Astrocyte (in vitro differentiated cells and primary cell): ENCODE measurements at regions not wholly inside any gene's neighbourhood (a gene's known extent, or its start where the extent isn't known, plus 50 kb on each side); places are given as distances from the start of the nearest gene placed in this dataset.

Experiments
- DNase-seq: peaks from one replicate; pipeline ENCODE4 v3.0.0-alpha.2; 2010; ENCODE audit warnings: low read depth
- FAIRE-seq: peaks from 2 replicates; lab custom pipeline; 2011; peaks lifted over from hg19 to GRCh38; lab: Jason Lieb, UNC
- H2AFZ ChIP-seq: 2 replicates; pipeline ENCODE4 v1.6.0; 2012; ENCODE audit warnings: low read depth, low read length, inconsistent platforms
- H3K27ac ChIP-seq: 2 replicates; pipeline ENCODE4 v1.5.1; 2011; ENCODE audit warnings: low read depth, low read length, inconsistent platforms
- H3K27me3 ChIP-seq: 2 replicates; pipeline ENCODE4 v1.6.0; 2011; ENCODE audit warnings: low read length, inconsistent platforms; ENCODE audit not compliant: insufficient read depth
- H3K36me3 ChIP-seq: 2 replicates; pipeline ENCODE4 v1.5.1; 2011; ENCODE audit warnings: low read length, inconsistent platforms; ENCODE audit not compliant: insufficient read depth
- H3K4me1 ChIP-seq: 2 replicates; pipeline ENCODE4 v1.5.1; 2011; ENCODE audit warnings: low read length, inconsistent platforms; ENCODE audit not compliant: insufficient read depth
- H3K4me2 ChIP-seq: 2 replicates; pipeline ENCODE4 v1.6.0; 2012; ENCODE audit warnings: low read length, inconsistent platforms
- H3K4me3 ChIP-seq: 2 replicates; pipeline ENCODE4 v1.5.1; 2011; ENCODE audit warnings: low read depth, mild to moderate bottlenecking, low read length, inconsistent platforms; ENCODE audit not compliant: insufficient read depth
- H3K79me2 ChIP-seq: 2 replicates; pipeline ENCODE4 v1.6.0; 2012; ENCODE audit warnings: mild to moderate bottlenecking, low read length, inconsistent platforms; ENCODE audit not compliant: insufficient read depth
- H3K9ac ChIP-seq: 2 replicates; pipeline ENCODE4 v1.6.0; 2012; ENCODE audit warnings: mild to moderate bottlenecking, low read length, inconsistent platforms
- H3K9me3 ChIP-seq: 2 replicates; pipeline ENCODE4 v1.5.1; 2012; ENCODE audit warnings: low read depth, mild to moderate bottlenecking, low read length, inconsistent platforms; ENCODE audit not compliant: insufficient read depth
- H4K20me1 ChIP-seq: 2 replicates; pipeline ENCODE4 v1.6.0; 2012; ENCODE audit warnings: low read length, inconsistent platforms; ENCODE audit not compliant: insufficient read depth
- H3K27ac Mint-ChIP-seq: one replicate; pipeline ENCODE4 v1.8.0; 2021; ENCODE audit warnings: mild to moderate bottlenecking, mixed read lengths; ENCODE audit not compliant: unreplicated experiment
- H3K27me3 Mint-ChIP-seq: one replicate; pipeline ENCODE4 v1.8.0; 2021; ENCODE audit warnings: low read depth, mixed read lengths; ENCODE audit not compliant: unreplicated experiment
- H3K36me3 Mint-ChIP-seq: one replicate; pipeline ENCODE4 v1.8.0; 2021; ENCODE audit warnings: low read depth, mixed read lengths; ENCODE audit not compliant: unreplicated experiment
- H3K4me1 Mint-ChIP-seq: one replicate; pipeline ENCODE4 v1.8.0; 2021; ENCODE audit warnings: low read depth, mixed read lengths; ENCODE audit not compliant: unreplicated experiment
- H3K4me3 Mint-ChIP-seq: one replicate; pipeline ENCODE4 v1.8.0; 2021; ENCODE audit warnings: mild to moderate bottlenecking, moderate library complexity, mixed read lengths; ENCODE audit not compliant: unreplicated experiment
- H3K9me3 Mint-ChIP-seq: one replicate; pipeline ENCODE4 v1.8.0; 2021; ENCODE audit warnings: mild to moderate bottlenecking, mixed read lengths; ENCODE audit not compliant: unreplicated experiment
- EZH2 ChIP-seq: IDR thresholded peaks from 2 replicates; pipeline ENCODE4 v1.6.1; 2012; ENCODE audit warnings: mild to moderate bottlenecking, low read length, inconsistent platforms; ENCODE audit not compliant: insufficient read depth
- TF ChIP-seq, protein P1 (sequence below): IDR thresholded peaks from 2 replicates; pipeline ENCODE4 v1.5.1; 2011; ENCODE audit warnings: low read depth, mild to moderate bottlenecking, inconsistent platforms, low read length, moderate library complexity; ENCODE audit not compliant: insufficient read depth

DNA sequence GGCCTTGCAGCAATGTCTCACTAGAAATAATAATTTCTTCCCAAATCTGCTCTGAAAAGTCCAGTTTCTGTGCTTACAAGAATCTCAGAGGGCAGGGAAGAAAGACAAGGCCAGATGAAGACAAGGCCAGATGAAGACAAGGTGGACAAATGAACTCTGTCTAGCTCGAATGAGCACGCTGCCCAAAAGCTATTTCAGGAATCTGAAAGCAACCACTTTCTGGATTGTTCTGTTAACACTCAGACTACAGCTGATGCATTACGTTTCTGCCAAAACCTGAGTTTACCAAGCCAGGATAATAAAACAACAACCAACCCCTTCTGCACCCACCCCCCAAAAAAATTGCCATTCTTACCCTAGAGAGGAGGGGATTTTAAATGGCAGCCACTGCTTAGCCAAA lies 1073.6 kb downstream of the SORCS3 start:
- Histone ChIP-seq H3K36me3 (no peaks in the 10 kb centered on the region), H3K79me2 (no peaks in the 10 kb centered on the region), H3K27ac (no peak overlapping the region), H3K4me1 (no peaks in the 10 kb centered on the region), H3K9ac (no peak overlapping the region), H3K9me3 (no peaks in the 10 kb centered on the region), H3K4me2 (no peak overlapping the region), H3K27me3 (no peaks in the 10 kb centered on the region), H3K4me3 (no peak overlapping the region), H2AFZ (no peak overlapping the region), H4K20me1 (no peaks in the 10 kb centered on the region)
- FAIRE-seq (no peak), DNase-seq (peak; percentile 1)
- Mint-ChIP-seq H3K4me1 (peaks cover 10% of the 10 kb centered on the region), H3K4me3 (no peak overlapping the region), H3K27ac (no peak overlapping the region), H3K27me3 (peaks cover 5% of the 10 kb centered on the region), H3K9me3 (peaks cover 2% of the 10 kb centered on the region), H3K36me3 (no peaks in the 10 kb centered on the region)
- TF ChIP-seq, protein P1, sequence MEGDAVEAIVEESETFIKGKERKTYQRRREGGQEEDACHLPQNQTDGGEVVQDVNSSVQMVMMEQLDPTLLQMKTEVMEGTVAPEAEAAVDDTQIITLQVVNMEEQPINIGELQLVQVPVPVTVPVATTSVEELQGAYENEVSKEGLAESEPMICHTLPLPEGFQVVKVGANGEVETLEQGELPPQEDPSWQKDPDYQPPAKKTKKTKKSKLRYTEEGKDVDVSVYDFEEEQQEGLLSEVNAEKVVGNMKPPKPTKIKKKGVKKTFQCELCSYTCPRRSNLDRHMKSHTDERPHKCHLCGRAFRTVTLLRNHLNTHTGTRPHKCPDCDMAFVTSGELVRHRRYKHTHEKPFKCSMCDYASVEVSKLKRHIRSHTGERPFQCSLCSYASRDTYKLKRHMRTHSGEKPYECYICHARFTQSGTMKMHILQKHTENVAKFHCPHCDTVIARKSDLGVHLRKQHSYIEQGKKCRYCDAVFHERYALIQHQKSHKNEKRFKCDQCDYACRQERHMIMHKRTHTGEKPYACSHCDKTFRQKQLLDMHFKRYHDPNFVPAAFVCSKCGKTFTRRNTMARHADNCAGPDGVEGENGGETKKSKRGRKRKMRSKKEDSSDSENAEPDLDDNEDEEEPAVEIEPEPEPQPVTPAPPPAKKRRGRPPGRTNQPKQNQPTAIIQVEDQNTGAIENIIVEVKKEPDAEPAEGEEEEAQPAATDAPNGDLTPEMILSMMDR, result no peak
- no peak for TF ChIP-seq EZH2

DNA sequence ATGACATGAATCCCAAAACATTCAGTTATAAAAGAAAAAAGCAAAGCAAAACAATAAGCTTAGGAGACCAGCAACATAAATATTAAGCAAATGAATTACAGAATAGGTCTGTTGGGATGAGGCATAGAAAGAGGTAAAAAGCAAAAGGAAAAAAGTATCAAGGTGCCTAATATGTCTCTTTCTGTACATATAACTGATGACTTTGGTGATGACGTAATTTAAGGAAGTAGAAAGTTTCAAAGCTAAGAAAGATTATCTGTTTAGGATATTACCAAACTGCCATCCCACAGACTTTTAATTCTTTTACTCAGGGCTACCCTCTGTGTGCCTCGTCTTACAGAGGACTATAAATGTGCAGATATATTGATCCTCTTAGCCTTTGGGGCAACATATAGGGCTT lies 1066.5 kb downstream of the SORCS3 start:
- DNase-seq, result no peak
- peaks cover 2% of the 10 kb centered on the region for H3K27me3 Mint-ChIP-seq
- Histone ChIP-seq H4K20me1 (no peaks in the 10 kb centered on the region), H3K4me1 (no peaks in the 10 kb centered on the region), H3K4me2 (no peak overlapping the region), H3K27me3 (no peaks in the 10 kb centered on the region), H2AFZ (no peak overlapping the region), H3K4me3 (no peak overlapping the region), H3K9me3 (peaks cover 3% of the 10 kb centered on the region), H3K79me2 (no peaks in the 10 kb centered on the region), H3K36me3 (no peaks in the 10 kb centered on the region), H3K9ac (no peak overlapping the region), H3K27ac (no peak overlapping the region)
- H3K36me3 Mint-ChIP-seq, result no peaks in the 10 kb centered on the region
- peaks cover 2% of the 10 kb centered on the region for H3K9me3 Mint-ChIP-seq
- FAIRE-seq, result no peak
- TF ChIP-seq, protein P1, result no peak
- TF ChIP-seq EZH2, result no peak
- H3K27ac Mint-ChIP-seq, result no peak overlapping the region
- H3K4me1 Mint-ChIP-seq, result no peaks in the 10 kb centered on the region
- no peak overlapping the region for H3K4me3 Mint-ChIP-seq

DNA sequence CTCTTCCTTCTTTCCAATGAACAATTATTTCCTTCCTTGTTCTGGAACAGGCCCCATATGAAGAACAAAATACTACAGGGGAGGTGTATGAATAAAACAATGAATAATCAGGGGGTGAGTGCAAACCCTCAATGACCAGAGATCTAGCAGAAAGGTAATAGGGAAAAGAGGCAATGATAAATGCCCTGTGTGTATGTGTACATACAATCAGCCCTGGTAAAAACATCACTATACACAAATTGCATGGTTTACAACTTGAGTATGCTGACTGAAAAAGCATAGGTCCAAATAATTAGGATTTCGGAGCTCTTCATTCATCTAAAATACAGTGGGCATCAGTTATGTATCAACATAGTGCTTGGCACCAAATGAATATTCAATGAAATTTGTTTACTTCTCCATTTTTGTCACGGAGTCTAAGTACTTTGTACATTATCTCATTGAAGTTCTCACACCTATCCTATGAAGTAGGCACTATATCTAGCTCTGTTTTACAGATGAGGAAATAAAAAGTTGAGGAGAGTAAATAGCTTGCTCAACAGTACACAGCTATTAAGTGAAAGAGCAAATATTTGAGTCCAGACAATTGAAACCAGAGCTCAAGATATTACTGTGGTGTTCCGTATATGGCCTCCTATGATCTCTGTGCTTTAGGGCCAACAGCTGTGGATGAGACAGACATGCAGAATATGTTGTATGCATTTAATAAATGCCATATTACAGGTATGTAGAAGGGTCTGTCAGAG lies 1065.4 kb downstream of the SORCS3 start:
- H3K9ac ChIP-seq, result no peak overlapping the region
- H3K4me3 ChIP-seq, result no peak overlapping the region
- TF ChIP-seq, protein P1, result no peak
- no peak for TF ChIP-seq EZH2
- no peak for FAIRE-seq
- peaks cover 2% of the 10 kb centered on the region for H3K9me3 Mint-ChIP-seq
- H3K27me3 ChIP-seq, result no peaks in the 10 kb centered on the region
- H3K4me1 ChIP-seq, result no peaks in the 10 kb centered on the region
- no peaks in the 10 kb centered on the region for H3K36me3 Mint-ChIP-seq
- DNase-seq, result no peak
- no peaks in the 10 kb centered on the region for H4K20me1 ChIP-seq
- H3K27ac ChIP-seq, result no peak overlapping the region
- H3K79me2 ChIP-seq, result no peaks in the 10 kb centered on the region
- peaks cover 2% of the 10 kb centered on the region for H3K27me3 Mint-ChIP-seq
- no peaks in the 10 kb centered on the region for H3K4me1 Mint-ChIP-seq
- no peaks in the 10 kb centered on the region for H3K36me3 ChIP-seq
- no peak overlapping the region for H3K27ac Mint-ChIP-seq
- no peak overlapping the region for H3K4me2 ChIP-seq
- H2AFZ ChIP-seq, result no peak overlapping the region
- H3K9me3 ChIP-seq, result peaks cover 3% of the 10 kb centered on the region
- H3K4me3 Mint-ChIP-seq, result no peak overlapping the region
